ENCODE measurements at regions not wholly inside any gene's neighbourhood (a gene's known extent, or its start where the extent isn't known, plus 50 kb on each side); places are given as distances from the start of the nearest gene placed in this dataset.

DNA sequence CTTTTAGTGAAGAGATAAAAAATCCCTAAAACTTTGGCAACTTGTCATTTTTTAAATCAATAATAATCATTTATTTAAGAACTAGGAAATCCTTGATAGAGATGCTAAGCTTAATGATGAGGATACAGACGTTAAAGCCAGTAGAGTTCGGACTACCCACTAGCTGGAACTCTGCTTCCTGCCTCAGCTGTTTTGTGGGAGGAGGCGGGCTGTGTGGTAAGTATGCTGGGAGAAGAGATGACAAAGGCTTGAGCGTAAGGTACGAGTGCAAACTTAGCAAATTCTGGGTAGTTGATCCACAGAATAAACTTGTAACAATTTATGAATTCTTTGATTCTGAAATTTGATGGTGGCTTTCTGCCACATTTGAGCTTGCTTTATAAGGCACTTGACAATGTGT lies 111.2 kb upstream of the NANOGP8 start:
- WGBS, 2 experiments (ENCODE audit: low coverage in 1 of 2, low lambda C conversion rate in 2 of 2, missing lambda C conversion rate in 2 of 2), result 41 to 45% methylated on average over 5 of the region's 5 CpGs

DNA sequence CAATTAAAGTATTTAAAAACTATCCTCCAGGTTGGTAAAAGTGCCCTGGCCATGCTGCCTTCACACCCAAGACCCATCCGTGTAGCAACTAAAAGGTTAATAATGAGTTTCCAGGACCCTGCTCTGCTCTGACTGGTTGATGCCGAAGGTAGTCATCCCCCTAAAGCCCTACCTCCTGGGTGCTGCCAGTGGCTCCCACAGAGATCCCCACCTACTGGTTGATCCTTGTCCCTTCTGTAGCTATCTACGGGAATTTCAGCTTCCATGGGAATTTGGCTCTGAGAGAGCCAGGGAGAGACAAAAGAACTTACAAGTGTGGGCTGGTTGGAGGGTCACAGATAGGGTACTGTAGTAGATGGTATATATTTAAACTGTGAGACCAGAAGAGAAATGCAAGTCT lies 110.6 kb upstream of the NANOGP8 start:
- H3K4me3 ChIP-seq, result no peak overlapping the region
- H3K36me3 ChIP-seq (ENCODE audit: low read depth), result no peaks in the 10 kb centered on the region
- H4K20me1 ChIP-seq (ENCODE audit: insufficient read depth), result no peaks in the 10 kb centered on the region
- H3F3A ChIP-seq (ENCODE audit: insufficient read depth), result no peaks in the 10 kb centered on the region
- no peaks in the 10 kb centered on the region for H3K9me3 ChIP-seq (ENCODE audit: low read depth)
- TF ChIP-seq EZH2 (IDR thresholded peaks at IDR 0.05; ENCODE audit: insufficient read depth, poor library complexity, severe bottlenecking) (no peak), EZH2phosphoT487 (IDR thresholded peaks at IDR 0.05; ENCODE audit: insufficient read depth, low read depth) (no peak)
- no peaks in the 10 kb centered on the region for H3K9me2 ChIP-seq (ENCODE audit: insufficient read depth)
- 87 to 100% methylated on average over 3 of the region's 3 CpGs for WGBS, 2 experiments (ENCODE audit: low coverage in 1 of 2, low lambda C conversion rate in 2 of 2, missing lambda C conversion rate in 2 of 2)
- no peaks in the 10 kb centered on the region for H3K27me3 ChIP-seq (replicated peaks; ENCODE audit: insufficient read depth)
- no peak overlapping the region for H3K9ac ChIP-seq
- H3K27ac ChIP-seq, result no peak overlapping the region
- in situ Hi-C loops (cut with MboI), result no loop called here
- no peak for DNase-seq
- no peaks in the 10 kb centered on the region for H3K79me2 ChIP-seq (ENCODE audit: insufficient read depth)
- no peaks in the 10 kb centered on the region for H3K4me1 ChIP-seq (ENCODE audit: insufficient read depth)
- no peak overlapping the region for H3K4me2 ChIP-seq (ENCODE audit: unreplicated experiment)
- H2AFZ ChIP-seq, result no peak overlapping the region

More for the DNA sequence above, 111.2 kb upstream of the NANOGP8 start:
- no peak overlapping the region for H2AFZ ChIP-seq
- no peak overlapping the region for H3K27ac ChIP-seq
- in situ Hi-C loops (cut with MboI), result no loop called here
- TF ChIP-seq EZH2phosphoT487 (IDR thresholded peaks at IDR 0.05; ENCODE audit: insufficient read depth, low read depth) (no peak), EZH2 (IDR thresholded peaks at IDR 0.05; ENCODE audit: insufficient read depth, poor library complexity, severe bottlenecking) (no peak)
- H3K27me3 ChIP-seq (replicated peaks; ENCODE audit: insufficient read depth), result no peaks in the 10 kb centered on the region
- no peaks in the 10 kb centered on the region for H3F3A ChIP-seq (ENCODE audit: insufficient read depth)
- H3K9me3 ChIP-seq (ENCODE audit: low read depth), result no peaks in the 10 kb centered on the region
- no peaks in the 10 kb centered on the region for H3K79me2 ChIP-seq (ENCODE audit: insufficient read depth)
- H3K9me2 ChIP-seq (ENCODE audit: insufficient read depth), result no peaks in the 10 kb centered on the region
- DNase-seq, result no peak
- H3K4me1 ChIP-seq (ENCODE audit: insufficient read depth), result no peaks in the 10 kb centered on the region
- no peak overlapping the region for H3K4me2 ChIP-seq (ENCODE audit: unreplicated experiment)
- H3K36me3 ChIP-seq (ENCODE audit: low read depth), result no peaks in the 10 kb centered on the region
- H3K4me3 ChIP-seq, result no peak overlapping the region
- H3K9ac ChIP-seq, result no peak overlapping the region
- no peaks in the 10 kb centered on the region for H4K20me1 ChIP-seq (ENCODE audit: insufficient read depth)

DNA sequence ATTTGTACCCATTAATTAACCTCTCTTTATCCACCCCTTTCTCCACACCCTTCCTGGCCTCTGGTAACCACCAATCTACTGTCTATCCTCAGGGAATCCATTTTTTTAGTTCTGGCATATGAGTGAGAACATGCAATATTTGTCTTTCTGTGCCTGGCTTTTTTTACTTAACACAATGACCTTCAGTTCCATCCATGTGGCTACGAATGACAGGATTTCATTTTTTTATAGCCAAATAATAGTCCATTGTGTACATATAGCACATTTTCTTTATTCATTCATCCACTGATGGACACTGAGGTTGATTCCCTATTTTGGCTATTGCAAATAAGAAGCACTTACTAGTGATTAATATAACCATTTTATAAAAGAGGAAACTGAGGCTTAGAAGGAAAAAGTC lies 109.9 kb upstream of the NANOGP8 start:
- Histone ChIP-seq H4K20me1 (ENCODE audit: insufficient read depth) (no peaks in the 10 kb centered on the region), H3K4me3 (no peak overlapping the region), H3K27me3 (replicated peaks; ENCODE audit: insufficient read depth) (no peaks in the 10 kb centered on the region), H3K9me2 (ENCODE audit: insufficient read depth) (no peaks in the 10 kb centered on the region), H2AFZ (no peak overlapping the region), H3F3A (ENCODE audit: insufficient read depth) (no peaks in the 10 kb centered on the region), H3K27ac (no peak overlapping the region), H3K4me2 (ENCODE audit: unreplicated experiment) (no peak overlapping the region), H3K4me1 (ENCODE audit: insufficient read depth) (no peaks in the 10 kb centered on the region), H3K9ac (no peak overlapping the region), H3K79me2 (ENCODE audit: insufficient read depth) (no peaks in the 10 kb centered on the region), H3K9me3 (ENCODE audit: low read depth) (no peaks in the 10 kb centered on the region), H3K36me3 (ENCODE audit: low read depth) (no peaks in the 10 kb centered on the region)
- 85 to 100% methylated on average over 1 of the region's 1 CpG for WGBS, 2 experiments (ENCODE audit: low coverage in 1 of 2, low lambda C conversion rate in 2 of 2, missing lambda C conversion rate in 2 of 2)
- no peak for DNase-seq
- in situ Hi-C loops (cut with MboI), result no loop called here
- no peak for TF ChIP-seq EZH2 (IDR thresholded peaks at IDR 0.05; ENCODE audit: insufficient read depth, poor library complexity, severe bottlenecking)
- TF ChIP-seq EZH2phosphoT487 (IDR thresholded peaks at IDR 0.05; ENCODE audit: insufficient read depth, low read depth), result no peak

DNA sequence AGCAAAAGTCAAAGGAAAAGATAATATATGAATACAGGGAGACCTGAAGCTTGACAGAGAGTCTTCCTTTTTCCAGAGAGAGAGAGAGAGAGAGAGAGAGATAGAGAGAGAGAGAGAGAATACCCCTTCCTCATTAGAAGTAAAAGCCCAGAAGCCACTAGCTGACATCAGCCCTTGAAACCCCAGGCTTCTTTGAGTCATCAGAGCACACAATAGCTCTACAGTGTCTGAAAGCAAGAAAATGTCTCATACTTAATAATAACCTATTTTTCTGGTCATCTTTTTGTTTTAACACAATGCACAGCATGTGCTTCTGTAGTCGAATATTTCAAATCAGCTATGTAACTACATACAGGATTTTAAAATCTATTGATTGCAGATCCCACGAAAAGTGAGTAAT lies 109.2 kb upstream of the NANOGP8 start:
- Histone ChIP-seq H3K9ac (no peak overlapping the region), H3F3A (ENCODE audit: insufficient read depth) (no peaks in the 10 kb centered on the region), H3K79me2 (ENCODE audit: insufficient read depth) (no peaks in the 10 kb centered on the region), H3K36me3 (ENCODE audit: low read depth) (no peaks in the 10 kb centered on the region), H3K9me3 (ENCODE audit: low read depth) (no peaks in the 10 kb centered on the region), H4K20me1 (ENCODE audit: insufficient read depth) (no peaks in the 10 kb centered on the region), H3K4me1 (ENCODE audit: insufficient read depth) (no peaks in the 10 kb centered on the region), H3K9me2 (ENCODE audit: insufficient read depth) (no peaks in the 10 kb centered on the region), H3K27me3 (replicated peaks; ENCODE audit: insufficient read depth) (no peaks in the 10 kb centered on the region), H3K27ac (no peak overlapping the region), H2AFZ (no peak overlapping the region), H3K4me2 (ENCODE audit: unreplicated experiment) (no peak overlapping the region), H3K4me3 (no peak overlapping the region)
- DNase-seq, result peak; percentile 41
- no peak for TF ChIP-seq EZH2phosphoT487 (IDR thresholded peaks at IDR 0.05; ENCODE audit: insufficient read depth, low read depth)
- TF ChIP-seq EZH2 (IDR thresholded peaks at IDR 0.05; ENCODE audit: insufficient read depth, poor library complexity, severe bottlenecking), result no peak
- 63 to 74% methylated on average over 2 of the region's 2 CpGs for WGBS, 2 experiments (ENCODE audit: low coverage in 1 of 2, low lambda C conversion rate in 2 of 2, missing lambda C conversion rate in 2 of 2)
- in situ Hi-C loops (cut with MboI), result no loop called here

DNA sequence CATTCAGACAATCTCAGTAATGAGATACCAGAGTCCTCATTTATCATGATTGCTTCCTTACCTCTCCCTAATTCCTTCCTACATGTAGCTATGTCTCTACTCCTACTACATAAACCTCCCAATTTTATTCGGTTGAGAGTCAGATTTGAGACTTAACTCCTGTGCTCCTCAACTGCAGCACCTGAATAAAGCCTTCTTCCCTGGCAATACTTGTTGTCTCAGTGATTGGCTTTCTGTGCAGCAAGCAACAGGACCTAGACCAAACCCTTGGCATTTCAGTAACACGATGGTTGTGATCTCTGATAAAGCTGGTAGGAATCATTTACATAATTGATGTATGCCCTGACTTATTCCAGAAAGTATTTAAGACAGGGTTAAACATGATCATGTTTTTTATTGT lies 106.7 kb upstream of the NANOGP8 start:
- 54 to 60% methylated on average over 2 of the region's 2 CpGs for WGBS, 2 experiments (ENCODE audit: low coverage in 1 of 2, low lambda C conversion rate in 2 of 2, missing lambda C conversion rate in 2 of 2)
- no peaks in the 10 kb centered on the region for H3K4me1 ChIP-seq (ENCODE audit: insufficient read depth)

More for the DNA sequence above, 106.7 kb upstream of the NANOGP8 start:
- H4K20me1 ChIP-seq (ENCODE audit: insufficient read depth), result no peaks in the 10 kb centered on the region
- no peaks in the 10 kb centered on the region for H3F3A ChIP-seq (ENCODE audit: insufficient read depth)
- no peaks in the 10 kb centered on the region for H3K36me3 ChIP-seq (ENCODE audit: low read depth)
- H3K79me2 ChIP-seq (ENCODE audit: insufficient read depth), result no peaks in the 10 kb centered on the region
- no peak overlapping the region for H2AFZ ChIP-seq
- H3K9me2 ChIP-seq (ENCODE audit: insufficient read depth), result no peaks in the 10 kb centered on the region
- no peak overlapping the region for H3K4me2 ChIP-seq (ENCODE audit: unreplicated experiment)
- H3K27ac ChIP-seq, result no peak overlapping the region
- no peak overlapping the region for H3K9ac ChIP-seq
- in situ Hi-C loops (cut with MboI), result no loop called here
- no peaks in the 10 kb centered on the region for H3K9me3 ChIP-seq (ENCODE audit: low read depth)
- TF ChIP-seq EZH2phosphoT487 (IDR thresholded peaks at IDR 0.05; ENCODE audit: insufficient read depth, low read depth) (no peak), EZH2 (IDR thresholded peaks at IDR 0.05; ENCODE audit: insufficient read depth, poor library complexity, severe bottlenecking) (no peak)
- no peaks in the 10 kb centered on the region for H3K27me3 ChIP-seq (replicated peaks; ENCODE audit: insufficient read depth)
- no peak overlapping the region for H3K4me3 ChIP-seq
- DNase-seq, result no peak

All from GM23248 (cell line).